H1 (cell line): ENCODE measurements at regions not wholly inside any gene's neighbourhood (a gene's known extent, or its start where the extent isn't known, plus 50 kb on each side); places are given as distances from the start of the nearest gene placed in this dataset.

Source experiments
- CBX8 ChIP-seq: fragments of 300-800, 300-1000 bp; sonication (generic); IDR thresholded peaks from 2 replicates; pipeline ENCODE4 v1.7.1; 2016; ENCODE audit warnings: low read depth, low read length, borderline replicate concordance
- CEBPB ChIP-seq: IDR thresholded peaks from 2 replicates; pipeline ENCODE4 v1.6.1; 2012; ENCODE audit warnings: low read depth, low read length
- CHD1 ChIP-seq: IDR thresholded peaks from 2 replicates; pipeline ENCODE4 v1.6.1; 2012; ENCODE audit warnings: low read depth, low read length, improper control_type of control experiment
- EGR1 ChIP-seq: IDR thresholded peaks from 2 replicates; pipeline ENCODE4 v1.6.1; 2011; ENCODE audit warnings: low read depth, low read length, borderline replicate concordance
- EZH2 ChIP-seq: fragments of 200-600 bp; sonication (generic); IDR thresholded peaks from 2 replicates; pipeline ENCODE4 v1.7.1; 2012; ENCODE audit warnings: low read depth, mild to moderate bottlenecking, moderate library complexity, low read length, inconsistent platforms; ENCODE audit not compliant: severe bottlenecking
- GABPA ChIP-seq: IDR thresholded peaks from 2 replicates; pipeline ENCODE4 v1.6.1; 2011; ENCODE audit warnings: mild to moderate bottlenecking, low read length, moderate library complexity, borderline replicate concordance; ENCODE audit not compliant: insufficient read depth
- POLR2A ChIP-seq, 2 experiments: IDR thresholded peaks; 1 replicate in 1 of 2; 2 replicates in 1 of 2; pipeline ENCODE4 v1.6.1; 2011; ENCODE audit warnings: low read depth in 2 of 2, low read length in 2 of 2, mild to moderate bottlenecking in 2 of 2; ENCODE audit errors: control extremely low read depth in 1 of 2
- SIN3A ChIP-seq, 2 experiments: IDR thresholded peaks in 1 of 2; conservative IDR thresholded peaks in 1 of 2; 2 replicates each; pipeline ENCODE4 v1.6.1; 2011 to 2012; ENCODE audit warnings: low read length in 2 of 2, improper control_type of control experiment in 1 of 2, low read depth in 1 of 2, mild to moderate bottlenecking in 1 of 2
- SRF ChIP-seq: IDR thresholded peaks from 2 replicates; pipeline ENCODE4 v1.6.1; 2011; ENCODE audit warnings: mild to moderate bottlenecking, low read depth, low read length, moderate library complexity
- TAF7 ChIP-seq: optimal IDR thresholded peaks from 2 replicates; pipeline ENCODE3; 2011; ENCODE audit warnings: low read depth, mild to moderate bottlenecking, inconsistent platforms, low read length, moderate library complexity, borderline replicate concordance
- TCF12 ChIP-seq: IDR thresholded peaks from 2 replicates; pipeline ENCODE4 v1.6.1; 2011; ENCODE audit warnings: low read depth, mild to moderate bottlenecking, low read length
- TF ChIP-seq, protein P1 (sequence below): fragments of 300-600 bp; sonication (generic); IDR thresholded peaks from 2 replicates; pipeline ENCODE4 v1.7.1; 2012; ENCODE audit warnings: low read length, moderate library complexity, mild to moderate bottlenecking, inconsistent platforms; ENCODE audit not compliant: insufficient replicate concordance

DNA sequence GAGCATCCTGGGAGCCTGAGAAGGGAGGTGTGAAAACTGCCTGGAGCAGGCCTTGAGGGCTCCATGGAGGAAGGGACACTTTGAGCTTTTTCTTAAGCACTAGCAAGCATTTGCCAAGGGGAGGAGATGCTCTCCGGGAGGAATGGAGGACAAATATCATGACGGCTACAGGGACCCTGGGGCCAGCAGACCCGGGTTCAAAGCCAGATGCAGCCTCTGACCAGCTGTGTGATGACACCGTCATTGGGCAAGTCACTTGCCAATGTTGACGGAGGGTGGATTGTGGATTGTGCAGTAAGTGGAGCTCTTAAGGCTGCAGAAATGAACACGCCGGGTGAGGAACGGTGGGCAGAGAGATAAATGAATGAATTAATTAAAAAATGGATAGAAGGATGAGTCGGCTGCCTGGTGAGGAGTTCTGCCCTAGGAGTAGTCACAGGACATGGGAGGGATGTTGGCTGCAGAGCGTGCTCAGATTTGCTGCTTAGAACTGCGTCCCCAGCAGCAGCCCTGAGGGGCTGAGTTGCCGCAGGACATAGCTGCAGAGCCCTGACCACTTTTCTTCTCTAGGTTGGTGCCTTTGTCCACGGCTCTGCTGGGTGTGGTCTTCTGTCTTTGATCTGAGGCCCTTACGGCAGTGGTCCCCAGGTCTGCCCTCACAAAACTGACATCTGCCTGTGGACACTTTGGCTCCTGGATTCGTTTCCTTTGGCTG is 507.6 kb downstream of the NPHP4 start (continued):
- TF ChIP-seq, protein P1, sequence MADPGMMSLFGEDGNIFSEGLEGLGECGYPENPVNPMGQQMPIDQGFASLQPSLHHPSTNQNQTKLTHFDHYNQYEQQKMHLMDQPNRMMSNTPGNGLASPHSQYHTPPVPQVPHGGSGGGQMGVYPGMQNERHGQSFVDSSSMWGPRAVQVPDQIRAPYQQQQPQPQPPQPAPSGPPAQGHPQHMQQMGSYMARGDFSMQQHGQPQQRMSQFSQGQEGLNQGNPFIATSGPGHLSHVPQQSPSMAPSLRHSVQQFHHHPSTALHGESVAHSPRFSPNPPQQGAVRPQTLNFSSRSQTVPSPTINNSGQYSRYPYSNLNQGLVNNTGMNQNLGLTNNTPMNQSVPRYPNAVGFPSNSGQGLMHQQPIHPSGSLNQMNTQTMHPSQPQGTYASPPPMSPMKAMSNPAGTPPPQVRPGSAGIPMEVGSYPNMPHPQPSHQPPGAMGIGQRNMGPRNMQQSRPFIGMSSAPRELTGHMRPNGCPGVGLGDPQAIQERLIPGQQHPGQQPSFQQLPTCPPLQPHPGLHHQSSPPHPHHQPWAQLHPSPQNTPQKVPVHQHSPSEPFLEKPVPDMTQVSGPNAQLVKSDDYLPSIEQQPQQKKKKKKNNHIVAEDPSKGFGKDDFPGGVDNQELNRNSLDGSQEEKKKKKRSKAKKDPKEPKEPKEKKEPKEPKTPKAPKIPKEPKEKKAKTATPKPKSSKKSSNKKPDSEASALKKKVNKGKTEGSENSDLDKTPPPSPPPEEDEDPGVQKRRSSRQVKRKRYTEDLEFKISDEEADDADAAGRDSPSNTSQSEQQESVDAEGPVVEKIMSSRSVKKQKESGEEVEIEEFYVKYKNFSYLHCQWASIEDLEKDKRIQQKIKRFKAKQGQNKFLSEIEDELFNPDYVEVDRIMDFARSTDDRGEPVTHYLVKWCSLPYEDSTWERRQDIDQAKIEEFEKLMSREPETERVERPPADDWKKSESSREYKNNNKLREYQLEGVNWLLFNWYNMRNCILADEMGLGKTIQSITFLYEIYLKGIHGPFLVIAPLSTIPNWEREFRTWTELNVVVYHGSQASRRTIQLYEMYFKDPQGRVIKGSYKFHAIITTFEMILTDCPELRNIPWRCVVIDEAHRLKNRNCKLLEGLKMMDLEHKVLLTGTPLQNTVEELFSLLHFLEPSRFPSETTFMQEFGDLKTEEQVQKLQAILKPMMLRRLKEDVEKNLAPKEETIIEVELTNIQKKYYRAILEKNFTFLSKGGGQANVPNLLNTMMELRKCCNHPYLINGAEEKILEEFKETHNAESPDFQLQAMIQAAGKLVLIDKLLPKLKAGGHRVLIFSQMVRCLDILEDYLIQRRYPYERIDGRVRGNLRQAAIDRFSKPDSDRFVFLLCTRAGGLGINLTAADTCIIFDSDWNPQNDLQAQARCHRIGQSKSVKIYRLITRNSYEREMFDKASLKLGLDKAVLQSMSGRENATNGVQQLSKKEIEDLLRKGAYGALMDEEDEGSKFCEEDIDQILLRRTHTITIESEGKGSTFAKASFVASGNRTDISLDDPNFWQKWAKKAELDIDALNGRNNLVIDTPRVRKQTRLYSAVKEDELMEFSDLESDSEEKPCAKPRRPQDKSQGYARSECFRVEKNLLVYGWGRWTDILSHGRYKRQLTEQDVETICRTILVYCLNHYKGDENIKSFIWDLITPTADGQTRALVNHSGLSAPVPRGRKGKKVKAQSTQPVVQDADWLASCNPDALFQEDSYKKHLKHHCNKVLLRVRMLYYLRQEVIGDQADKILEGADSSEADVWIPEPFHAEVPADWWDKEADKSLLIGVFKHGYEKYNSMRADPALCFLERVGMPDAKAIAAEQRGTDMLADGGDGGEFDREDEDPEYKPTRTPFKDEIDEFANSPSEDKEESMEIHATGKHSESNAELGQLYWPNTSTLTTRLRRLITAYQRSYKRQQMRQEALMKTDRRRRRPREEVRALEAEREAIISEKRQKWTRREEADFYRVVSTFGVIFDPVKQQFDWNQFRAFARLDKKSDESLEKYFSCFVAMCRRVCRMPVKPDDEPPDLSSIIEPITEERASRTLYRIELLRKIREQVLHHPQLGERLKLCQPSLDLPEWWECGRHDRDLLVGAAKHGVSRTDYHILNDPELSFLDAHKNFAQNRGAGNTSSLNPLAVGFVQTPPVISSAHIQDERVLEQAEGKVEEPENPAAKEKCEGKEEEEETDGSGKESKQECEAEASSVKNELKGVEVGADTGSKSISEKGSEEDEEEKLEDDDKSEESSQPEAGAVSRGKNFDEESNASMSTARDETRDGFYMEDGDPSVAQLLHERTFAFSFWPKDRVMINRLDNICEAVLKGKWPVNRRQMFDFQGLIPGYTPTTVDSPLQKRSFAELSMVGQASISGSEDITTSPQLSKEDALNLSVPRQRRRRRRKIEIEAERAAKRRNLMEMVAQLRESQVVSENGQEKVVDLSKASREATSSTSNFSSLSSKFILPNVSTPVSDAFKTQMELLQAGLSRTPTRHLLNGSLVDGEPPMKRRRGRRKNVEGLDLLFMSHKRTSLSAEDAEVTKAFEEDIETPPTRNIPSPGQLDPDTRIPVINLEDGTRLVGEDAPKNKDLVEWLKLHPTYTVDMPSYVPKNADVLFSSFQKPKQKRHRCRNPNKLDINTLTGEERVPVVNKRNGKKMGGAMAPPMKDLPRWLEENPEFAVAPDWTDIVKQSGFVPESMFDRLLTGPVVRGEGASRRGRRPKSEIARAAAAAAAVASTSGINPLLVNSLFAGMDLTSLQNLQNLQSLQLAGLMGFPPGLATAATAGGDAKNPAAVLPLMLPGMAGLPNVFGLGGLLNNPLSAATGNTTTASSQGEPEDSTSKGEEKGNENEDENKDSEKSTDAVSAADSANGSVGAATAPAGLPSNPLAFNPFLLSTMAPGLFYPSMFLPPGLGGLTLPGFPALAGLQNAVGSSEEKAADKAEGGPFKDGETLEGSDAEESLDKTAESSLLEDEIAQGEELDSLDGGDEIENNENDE = no peak
- TF ChIP-seq SIN3A (conservative IDR thresholded peaks at IDR 0.05 in 1 of 2, IDR thresholded peaks at IDR 0.05 in 1 of 2; ENCODE audit: low read depth in 1 of 2, low read length in 2 of 2) (no peak), TCF12 (no peak), CEBPB (no peak), EZH2 (no peak), POLR2A (IDR thresholded peaks at IDR 0.05; ENCODE audit: control extremely low read depth in 1 of 2, low read depth in 2 of 2, low read length in 2 of 2) (no peak), TAF7 (no peak), SRF (no peak), EGR1 (no peak), CBX8 (no peak), GABPA (no peak), CHD1 (no peak)
